Neural cell (in vitro differentiated cells): ENCODE measurements at regions not wholly inside any gene's neighbourhood (a gene's known extent, or its start where the extent isn't known, plus 50 kb on each side); places are given as distances from the start of the nearest gene placed in this dataset.

Source experiments
- H2AFZ ChIP-seq: fragments of 200-600, 300-800 bp; sonication (generic), shearing (Covaris generic); 2 replicates; pipeline ENCODE4 v1.6.0; 2014; ENCODE audit warnings: low read depth, mild to moderate bottlenecking, antibody characterized with exemption, low read length, moderate library complexity
- H3F3A ChIP-seq: fragments of 200-600 bp; shearing (Covaris generic); 2 replicates; pipeline ENCODE4 v1.6.1; 2016; ENCODE audit warnings: mild to moderate bottlenecking, moderate library complexity, mixed read lengths, antibody characterized with exemption, low read length; ENCODE audit not compliant: insufficient read depth, poor library complexity, severe bottlenecking
- H3K27ac ChIP-seq: fragments of 200-600, 300-800 bp; sonication (generic), shearing (Covaris generic); 2 replicates; pipeline ENCODE4 v1.5.1; 2014; ENCODE audit warnings: mild to moderate bottlenecking, low read length, moderate library complexity
- H3K27me3 ChIP-seq: fragments of 300-800, 200-600 bp; sonication (generic), shearing (Covaris generic); 2 replicates; pipeline ENCODE4 v1.6.0; 2014; ENCODE audit warnings: mild to moderate bottlenecking, low read depth, low read length, moderate library complexity; ENCODE audit not compliant: insufficient read depth
- H3K36me3 ChIP-seq: fragments of 300-800, 200-600 bp; sonication (generic), shearing (Covaris generic); 2 replicates; pipeline ENCODE4 v1.5.1; 2014; ENCODE audit warnings: mild to moderate bottlenecking, antibody characterized with exemption, low read length, moderate library complexity; ENCODE audit not compliant: insufficient read depth
- H3K4me2 ChIP-seq: fragments of 300-800, 200-600 bp; sonication (generic), shearing (Covaris generic); 2 replicates; pipeline ENCODE4 v1.6.0; 2014; ENCODE audit warnings: mild to moderate bottlenecking, low read length
- H3K4me3 ChIP-seq: fragments of 300-800, 200-600 bp; sonication (generic), shearing (Covaris generic); 2 replicates; pipeline ENCODE4 v1.5.1; 2014; ENCODE audit warnings: mild to moderate bottlenecking, low read length, moderate library complexity
- H3K79me2 ChIP-seq: fragments of 200-600 bp; shearing (Covaris generic); replicated peaks from 2 replicates; pipeline ENCODE4 v1.6.0; 2014; ENCODE audit warnings: mild to moderate bottlenecking, low read length, moderate library complexity; ENCODE audit not compliant: insufficient read depth
- H3K9ac ChIP-seq: fragments of 300-800, 200-600 bp; sonication (generic), shearing (Covaris generic); 2 replicates; pipeline ENCODE4 v1.6.1; 2016; ENCODE audit warnings: mild to moderate bottlenecking, low read length, mixed read lengths
- H3K9me2 ChIP-seq: fragments of 200-600 bp; shearing (Covaris generic); 2 replicates; pipeline ENCODE4 v1.6.1; 2016; ENCODE audit warnings: mild to moderate bottlenecking, low read length, mixed read lengths; ENCODE audit not compliant: insufficient read depth
- H3K9me3 ChIP-seq: fragments of 200-600, 300-800 bp; sonication (generic), shearing (Covaris generic); 2 replicates; pipeline ENCODE4 v1.6.1; 2016; ENCODE audit warnings: mild to moderate bottlenecking, mixed run types, low read length, moderate library complexity, mixed read lengths
- H4K20me1 ChIP-seq: fragments of 200-600 bp; shearing (Covaris generic); 2 replicates; pipeline ENCODE4 v1.6.1; 2016; ENCODE audit warnings: mild to moderate bottlenecking, mixed run types; ENCODE audit not compliant: insufficient read depth
- CTCF ChIP-seq: fragments of 450-650 bp; IDR thresholded peaks from 2 replicates; pipeline ENCODE4 v1.5.1; 2014; ENCODE audit warnings: antibody characterized with exemption, mild to moderate bottlenecking, moderate library complexity; ENCODE audit not compliant: poor library complexity, severe bottlenecking
- EP300 ChIP-seq: fragments of 450-650 bp; conservative IDR thresholded peaks from 2 replicates; pipeline ENCODE4 v1.6.1; 2014; ENCODE audit warnings: antibody characterized with exemption, mild to moderate bottlenecking, moderate library complexity; ENCODE audit not compliant: poor library complexity, severe bottlenecking
- EZH2 ChIP-seq: fragments of 200-600, 300-800 bp; shearing (Covaris generic), sonication (generic); IDR thresholded peaks from 2 replicates; pipeline ENCODE4 v1.6.1; 2014; ENCODE audit warnings: antibody characterized with exemption, low read length, borderline replicate concordance, mild to moderate bottlenecking; ENCODE audit not compliant: insufficient read depth, poor library complexity, severe bottlenecking
- MXI1 ChIP-seq: fragments of 450-650 bp; conservative IDR thresholded peaks from 2 replicates; pipeline ENCODE4 v1.6.1; 2014; ENCODE audit warnings: antibody characterized with exemption, mild to moderate bottlenecking; ENCODE audit not compliant: poor library complexity, severe bottlenecking
- POLR2AphosphoS5 ChIP-seq: IDR thresholded peaks from 2 replicates; pipeline ENCODE4 v1.6.1; 2012
- RAD21 ChIP-seq: fragments of 450-650 bp; conservative IDR thresholded peaks from 2 replicates; pipeline ENCODE4 v1.6.1; 2014; ENCODE audit warnings: antibody characterized with exemption, mild to moderate bottlenecking, moderate library complexity
- REST ChIP-seq: IDR thresholded peaks from 2 replicates; pipeline ENCODE4 v1.6.1; 2012; ENCODE audit warnings: borderline replicate concordance
- SMC3 ChIP-seq: fragments of 450-650 bp; conservative IDR thresholded peaks from 2 replicates; pipeline ENCODE4 v1.6.1; 2014; ENCODE audit warnings: antibody characterized with exemption, mild to moderate bottlenecking, moderate library complexity; ENCODE audit not compliant: poor library complexity
- TAF1 ChIP-seq: IDR thresholded peaks from 2 replicates; pipeline ENCODE4 v1.6.1; 2012; ENCODE audit warnings: low read depth

GRCh38 chr6:117168296-117169063 is 96.9 kb upstream of the VGLL2 start:
- TF ChIP-seq EZH2: no peak
- no peak for TF ChIP-seq MXI1
- TF ChIP-seq REST: no peak
- no peak for TF ChIP-seq EP300
- no peak for TF ChIP-seq TAF1
- TF ChIP-seq CTCF: no peak
- H3K4me2 ChIP-seq: no peak overlapping the region

GRCh38 chr6:117169064-117169665 is 96.2 kb upstream of the VGLL2 start:
- Histone ChIP-seq H3K27me3 (no peaks in the 10 kb centered on the region), H3K4me3 (peak overlapping the region; percentile 23), H3F3A (no peaks in the 10 kb centered on the region), H3K36me3 (no peaks in the 10 kb centered on the region), H3K9me2 (no peaks in the 10 kb centered on the region), H2AFZ (no peak overlapping the region), H3K9me3 (no peaks in the 10 kb centered on the region), H3K4me2 (no peak overlapping the region), H4K20me1 (no peaks in the 10 kb centered on the region), H3K27ac (no peak overlapping the region), H3K9ac (no peak overlapping the region), H3K79me2 (no peaks in the 10 kb centered on the region)
- no peak for TF ChIP-seq POLR2AphosphoS5
- TF ChIP-seq SMC3: no peak
- TF ChIP-seq MXI1: no peak
- TF ChIP-seq TAF1: no peak
- no peak for TF ChIP-seq EP300
- TF ChIP-seq RAD21: no peak
- TF ChIP-seq EZH2: no peak
- no peak for TF ChIP-seq REST

More at GRCh38 chr6:117168296-117169063, 96.9 kb upstream of the VGLL2 start:
- Histone ChIP-seq H3K27ac (no peak overlapping the region), H3K9me2 (no peaks in the 10 kb centered on the region), H3K36me3 (no peaks in the 10 kb centered on the region), H4K20me1 (no peaks in the 10 kb centered on the region), H3K27me3 (no peaks in the 10 kb centered on the region), H3K79me2 (no peaks in the 10 kb centered on the region), H3K4me3 (no peak overlapping the region), H3K9me3 (no peaks in the 10 kb centered on the region), H3K9ac (no peak overlapping the region), H2AFZ (no peak overlapping the region), H3F3A (no peaks in the 10 kb centered on the region)
